IMR-90 (cell line): ENCODE measurements at regions not wholly inside any gene's neighbourhood (a gene's known extent, or its start where the extent isn't known, plus 50 kb on each side); places are given as distances from the start of the nearest gene placed in this dataset.

Experiments
- ATAC-seq: fragments of 200-7000 bp; cut with Tn5 transposase; 2 replicates; pipeline ENCODE4 v1.9.1; 2020; ENCODE audit warnings: low read depth, mild to moderate bottlenecking, moderate library complexity
- BruUV-seq: library from RNA; stranded (reverse); fragments of 400-500 nt; replicated peaks from 2 replicates; lab custom pipeline; 2021; lab: Mats Ljungman, UMichigan
- CTCF ChIA-PET: fragments of 300-600 bp; formaldehyde crosslinking; extraction: SDS; loops from one replicate; lab custom pipeline; 2021; ENCODE audit warnings: antibody characterized with exemption; lab: Yijun Ruan, JAX
- POLR2A ChIA-PET: fragments of 300-600 bp; sonication (Branson Sonifier 250); formaldehyde crosslinking; loops from one replicate; lab custom pipeline; 2022; ENCODE audit warnings: antibody characterized with exemption; ENCODE audit not compliant: unreplicated experiment; lab: Charles Lee
- DNase-seq: peaks from one replicate; pipeline ENCODE4 v3.0.0; 2013
- H2AFZ ChIP-seq: replicated peaks from 2 replicates; pipeline ENCODE3; 2013; ENCODE audit warnings: low read length, mild to moderate bottlenecking; ENCODE audit not compliant: poor library complexity
- H2AK5ac ChIP-seq: 2 replicates; pipeline ENCODE4 v1.6.1; 2013; ENCODE audit warnings: low read depth, low read length, inconsistent platforms
- H2AK9ac ChIP-seq: replicated peaks from 2 replicates; pipeline ENCODE3; 2013; ENCODE audit warnings: mild to moderate bottlenecking, low read depth, low read length, moderate library complexity; ENCODE audit not compliant: poor library complexity
- H2BK120ac ChIP-seq: 2 replicates; pipeline ENCODE4 v1.6.1; 2013; ENCODE audit warnings: low read depth, low read length, inconsistent platforms
- H2BK15ac ChIP-seq: 3 replicates; pipeline ENCODE4 v1.6.1; 2013; ENCODE audit warnings: low read depth, low read length, inconsistent platforms
- H2BK20ac ChIP-seq: 2 replicates; pipeline ENCODE4 v1.6.1; 2013; ENCODE audit warnings: low read depth, mild to moderate bottlenecking, inconsistent platforms, low read length, moderate library complexity
- H2BK5ac ChIP-seq: 2 replicates; pipeline ENCODE4 v1.6.1; 2013; ENCODE audit warnings: mild to moderate bottlenecking, low read depth, low read length, inconsistent platforms; ENCODE audit not compliant: poor library complexity, severe bottlenecking
- H3K14ac ChIP-seq: replicated peaks from 2 replicates; pipeline ENCODE4 v1.6.1; 2013; ENCODE audit warnings: low read depth, low read length, inconsistent platforms
- H3K18ac ChIP-seq: 2 replicates; pipeline ENCODE4 v1.6.1; 2013; ENCODE audit warnings: low read depth, low read length, control low read depth
- H3K23ac ChIP-seq: 2 replicates; pipeline ENCODE4 v1.6.1; 2013; ENCODE audit warnings: low read depth, low read length, inconsistent platforms
- H3K27ac ChIP-seq: 2 replicates; pipeline ENCODE4 v1.5.1; 2013; ENCODE audit warnings: mild to moderate bottlenecking, control low read depth, low read length; ENCODE audit not compliant: insufficient read depth
- H3K27me3 ChIP-seq: 2 replicates; pipeline ENCODE4 v1.6.1; 2013; ENCODE audit warnings: low read length; ENCODE audit not compliant: control insufficient read depth, insufficient read depth
- H3K36me3 ChIP-seq: 2 replicates; pipeline ENCODE4 v1.6.1; 2013; ENCODE audit warnings: low read length, mixed read lengths; ENCODE audit not compliant: control insufficient read depth, insufficient read depth
- H3K4ac ChIP-seq: 2 replicates; pipeline ENCODE4 v1.6.1; 2013; ENCODE audit warnings: low read depth, low read length, inconsistent platforms
- H3K4me1 ChIP-seq: 2 replicates; pipeline ENCODE4 v1.6.1; 2013; ENCODE audit warnings: low read length, mixed read lengths; ENCODE audit not compliant: control insufficient read depth, insufficient read depth
- H3K4me2 ChIP-seq: 2 replicates; pipeline ENCODE4 v1.6.1; 2013; ENCODE audit warnings: low read depth, mild to moderate bottlenecking, control low read depth, low read length, moderate library complexity
- H3K4me3 ChIP-seq: 2 replicates; pipeline ENCODE4 v1.5.1; 2013; ENCODE audit warnings: low read depth, mild to moderate bottlenecking, control low read depth, low read length, moderate library complexity; ENCODE audit not compliant: insufficient read depth
- H3K56ac ChIP-seq: 2 replicates; pipeline ENCODE4 v1.6.1; 2013; ENCODE audit warnings: low read length, inconsistent platforms; ENCODE audit not compliant: insufficient read depth; ENCODE audit errors: extremely low read depth
- H3K79me1 ChIP-seq, 2 experiments: 2 replicates each; pipeline ENCODE4 v1.6.1; 2013; ENCODE audit warnings: low read length in 2 of 2, inconsistent platforms in 1 of 2, low read depth in 1 of 2
- H3K9ac ChIP-seq: 2 replicates; pipeline ENCODE4 v1.6.1; 2013; ENCODE audit warnings: low read depth, low read length, control low read depth
- H3K9me1 ChIP-seq: 2 replicates; pipeline ENCODE4 v1.6.1; 2013; ENCODE audit warnings: low read length, inconsistent platforms; ENCODE audit not compliant: insufficient read depth
- H3K9me3 ChIP-seq: 2 replicates; pipeline ENCODE4 v1.6.1; 2013; ENCODE audit warnings: low read length; ENCODE audit not compliant: control insufficient read depth, insufficient read depth
- H4K20me1 ChIP-seq: 2 replicates; pipeline ENCODE4 v1.6.1; 2013; ENCODE audit warnings: low read length, inconsistent platforms; ENCODE audit not compliant: insufficient read depth
- H4K5ac ChIP-seq: 2 replicates; pipeline ENCODE4 v1.6.1; 2013; ENCODE audit warnings: mild to moderate bottlenecking, low read depth, low read length, control low read depth
- H4K8ac ChIP-seq, 2 experiments: 2 replicates each; pipeline ENCODE4 v1.6.1; 2013; ENCODE audit warnings: low read depth in 2 of 2, low read length in 2 of 2, control low read depth in 1 of 2, inconsistent platforms in 1 of 2
- H4K91ac ChIP-seq: 2 replicates; pipeline ENCODE4 v1.6.1; 2013; ENCODE audit warnings: low read depth, low read length, inconsistent platforms; ENCODE audit not compliant: insufficient read depth
- BHLHE40 ChIP-seq: fragments of 150-350 bp; IDR thresholded peaks from 2 replicates; pipeline ENCODE4 v1.6.1; 2016; ENCODE audit warnings: mild to moderate bottlenecking, low read depth, low read length
- CEBPB ChIP-seq: IDR thresholded peaks from 2 replicates; pipeline ENCODE4 v1.6.1; 2012; ENCODE audit warnings: low read depth, low read length, improper control_type of control experiment
- CHD1 ChIP-seq: IDR thresholded peaks from 2 replicates; pipeline ENCODE4 v1.6.1; 2012; ENCODE audit warnings: low read depth, low read length, improper control_type of control experiment
- CTCF ChIP-seq: conservative IDR thresholded peaks from 2 replicates; pipeline ENCODE4 v1.5.1; 2012; ENCODE audit warnings: mild to moderate bottlenecking, low read depth, low read length, improper control_type of control experiment
- FOS ChIP-seq: fragments of 150-350 bp; IDR thresholded peaks from 2 replicates; pipeline ENCODE4 v1.6.1; 2016; ENCODE audit warnings: low read depth, low read length
- MAFK ChIP-seq: IDR thresholded peaks from 2 replicates; pipeline ENCODE4 v1.6.1; 2012; ENCODE audit warnings: low read depth, low read length, improper control_type of control experiment
- MAZ ChIP-seq: IDR thresholded peaks from 2 replicates; pipeline ENCODE4 v1.6.1; 2012; ENCODE audit warnings: low read depth, mild to moderate bottlenecking, low read length, improper control_type of control experiment, moderate library complexity, borderline replicate concordance
- MXI1 ChIP-seq: IDR thresholded peaks from 2 replicates; pipeline ENCODE4 v1.6.1; 2012; ENCODE audit warnings: low read depth, mild to moderate bottlenecking, low read length, moderate library complexity, borderline replicate concordance
- NFE2L2 ChIP-seq: fragments of 150-350 bp; IDR thresholded peaks from 2 replicates; pipeline ENCODE4 v1.6.1; 2016; ENCODE audit warnings: low read depth, mild to moderate bottlenecking, low read length
- POLR2A ChIP-seq: IDR thresholded peaks from 2 replicates; pipeline ENCODE4 v1.6.1; 2012; ENCODE audit warnings: mild to moderate bottlenecking, low read depth, low read length
- RAD21 ChIP-seq: IDR thresholded peaks from 2 replicates; pipeline ENCODE4 v1.6.1; 2012; ENCODE audit warnings: low read length, improper control_type of control experiment
- RCOR1 ChIP-seq: IDR thresholded peaks from 2 replicates; pipeline ENCODE4 v1.6.1; 2012; ENCODE audit warnings: mild to moderate bottlenecking, low read length, improper control_type of control experiment; ENCODE audit not compliant: insufficient replicate concordance
- RFX5 ChIP-seq: IDR thresholded peaks from 2 replicates; pipeline ENCODE4 v1.8.0; 2012; ENCODE audit warnings: low read depth, mild to moderate bottlenecking, low read length, moderate library complexity
- SMC3 ChIP-seq: fragments of 150-350 bp; IDR thresholded peaks from 2 replicates; pipeline ENCODE4 v1.6.1; 2016; ENCODE audit warnings: low read depth, mild to moderate bottlenecking, antibody characterized with exemption, low read length, moderate library complexity
- USF2 ChIP-seq: fragments of 150-350 bp; IDR thresholded peaks from 2 replicates; pipeline ENCODE4 v1.6.1; 2017; ENCODE audit warnings: mild to moderate bottlenecking, antibody characterized with exemption, low read length, low read depth
- dilution Hi-C: fragments of 300-500 bp; cut with HindIII; formaldehyde crosslinking; loops from one replicate; pipeline ENCODE4 v1.14.3; 2018; ENCODE audit warnings: low sequenced_read_pairs; ENCODE audit not compliant: unreplicated experiment
- in situ Hi-C: fragments of 300-500 bp; cut with MboI; formaldehyde crosslinking; loops from 3 replicates; pipeline ENCODE4 v1.14.3; 2019; ENCODE audit warnings: low sequenced_read_pairs, inconsistent platforms, mixed read lengths
- intact Hi-C: fragments of 100-400 bp; cut with micrococcal nuclease; formaldehyde crosslinking; loops from 2 replicates; pipeline ENCODE4 v1.10.0; 2022
- TF ChIP-seq, protein P1 (sequence below): fragments of 150-350 bp; IDR thresholded peaks from 2 replicates; pipeline ENCODE4 v1.6.1; 2016; ENCODE audit warnings: low read depth, mild to moderate bottlenecking, low read length, moderate library complexity, borderline replicate concordance

GRCh38 chr6:115055579-115055978 lies 712.8 kb upstream of the HS3ST5 start:
- no peaks in the 10 kb centered on the region for H4K20me1 ChIP-seq
- H3K14ac ChIP-seq: no peak overlapping the region
- in situ Hi-C loops (no loop called here), dilution Hi-C loops (no loop called here), intact Hi-C loops (no loop called here)
- H2BK5ac ChIP-seq: no peak overlapping the region
- H2BK120ac ChIP-seq: no peak overlapping the region
- no peak overlapping the region for H4K5ac ChIP-seq
- H3K23ac ChIP-seq: no peak overlapping the region
- H3K18ac ChIP-seq: no peak overlapping the region
- CTCF ChIA-PET: no interaction called here
- no peak overlapping the region for H3K4ac ChIP-seq
- DNase-seq: no peak
- BruUV-seq: no TSS peak
- no peaks in the 10 kb centered on the region for H3K36me3 ChIP-seq
- no peak for TF ChIP-seq RAD21
- no peak for TF ChIP-seq MXI1
- no peak for TF ChIP-seq CHD1
- no peak for TF ChIP-seq MAFK
- no peak for TF ChIP-seq MAZ
- no peak for TF ChIP-seq USF2
- no peak for TF ChIP-seq CEBPB
- TF ChIP-seq FOS: no peak
- no peak for TF ChIP-seq POLR2A
- TF ChIP-seq, protein P1, sequence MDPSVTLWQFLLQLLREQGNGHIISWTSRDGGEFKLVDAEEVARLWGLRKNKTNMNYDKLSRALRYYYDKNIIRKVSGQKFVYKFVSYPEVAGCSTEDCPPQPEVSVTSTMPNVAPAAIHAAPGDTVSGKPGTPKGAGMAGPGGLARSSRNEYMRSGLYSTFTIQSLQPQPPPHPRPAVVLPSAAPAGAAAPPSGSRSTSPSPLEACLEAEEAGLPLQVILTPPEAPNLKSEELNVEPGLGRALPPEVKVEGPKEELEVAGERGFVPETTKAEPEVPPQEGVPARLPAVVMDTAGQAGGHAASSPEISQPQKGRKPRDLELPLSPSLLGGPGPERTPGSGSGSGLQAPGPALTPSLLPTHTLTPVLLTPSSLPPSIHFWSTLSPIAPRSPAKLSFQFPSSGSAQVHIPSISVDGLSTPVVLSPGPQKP: no peak
- TF ChIP-seq RFX5: no peak
- TF ChIP-seq RCOR1: no peak
- no peak for TF ChIP-seq NFE2L2
- no peak for TF ChIP-seq CTCF
- TF ChIP-seq SMC3: no peak
- TF ChIP-seq BHLHE40: no peak
- no peak overlapping the region for H2AK9ac ChIP-seq
- POLR2A ChIA-PET: no interaction called here
- no peak overlapping the region for H3K27ac ChIP-seq
- no peaks in the 10 kb centered on the region for H3K4me1 ChIP-seq
- no peak overlapping the region for H3K4me2 ChIP-seq
- no peaks in the 10 kb centered on the region for H3K79me1 ChIP-seq
- H3K9me3 ChIP-seq: peaks cover 4% of the 10 kb centered on the region
- H2AFZ ChIP-seq: no peak overlapping the region
- H2AK5ac ChIP-seq: no peak overlapping the region
- ATAC-seq: no peak
- H3K4me3 ChIP-seq: no peak overlapping the region
- no peak overlapping the region for H2BK15ac ChIP-seq
- H3K56ac ChIP-seq: no peak overlapping the region
- H3K27me3 ChIP-seq: no peaks in the 10 kb centered on the region
- no peaks in the 10 kb centered on the region for H3K9me1 ChIP-seq
- H4K91ac ChIP-seq: no peak overlapping the region
- no peak overlapping the region for H3K9ac ChIP-seq
- H2BK20ac ChIP-seq: no peak overlapping the region
- H4K8ac ChIP-seq: no peak overlapping the region
